ENCODE measurements at regions not wholly inside any gene's neighbourhood (a gene's known extent, or its start where the extent isn't known, plus 50 kb on each side); places are given as distances from the start of the nearest gene placed in this dataset.

DNA sequence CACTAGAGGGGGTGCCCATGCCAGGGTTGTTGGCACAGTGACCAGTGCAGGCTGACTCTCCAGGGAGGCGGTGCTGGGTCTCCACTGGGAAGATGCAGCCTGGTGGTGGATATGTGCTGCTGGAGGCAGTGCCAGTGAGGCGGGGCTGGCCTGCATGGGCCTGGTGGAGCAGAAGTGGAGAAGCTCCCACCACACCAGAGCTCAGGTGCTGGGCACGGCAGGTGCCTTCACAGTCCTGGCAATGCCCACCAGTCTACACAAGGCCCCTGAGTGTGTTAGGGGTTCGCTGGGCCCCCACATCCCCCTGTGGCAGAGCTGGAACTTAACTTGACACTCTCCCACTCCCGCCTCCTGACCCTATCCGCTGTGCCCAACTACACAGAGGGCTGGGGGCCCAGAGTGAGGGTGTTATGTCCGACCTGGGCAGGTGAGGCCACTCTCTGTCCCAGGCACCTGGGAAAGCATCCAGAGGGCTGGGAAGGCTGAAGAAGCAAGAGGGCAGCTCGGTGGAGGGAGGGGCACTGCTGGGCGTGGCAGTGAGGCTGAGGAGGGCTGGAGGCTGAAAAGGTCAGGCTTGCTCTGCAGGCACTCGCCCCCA lies 102.4 kb upstream of the B3GAT1 start:
- TF ChIP-seq, protein P1, sequence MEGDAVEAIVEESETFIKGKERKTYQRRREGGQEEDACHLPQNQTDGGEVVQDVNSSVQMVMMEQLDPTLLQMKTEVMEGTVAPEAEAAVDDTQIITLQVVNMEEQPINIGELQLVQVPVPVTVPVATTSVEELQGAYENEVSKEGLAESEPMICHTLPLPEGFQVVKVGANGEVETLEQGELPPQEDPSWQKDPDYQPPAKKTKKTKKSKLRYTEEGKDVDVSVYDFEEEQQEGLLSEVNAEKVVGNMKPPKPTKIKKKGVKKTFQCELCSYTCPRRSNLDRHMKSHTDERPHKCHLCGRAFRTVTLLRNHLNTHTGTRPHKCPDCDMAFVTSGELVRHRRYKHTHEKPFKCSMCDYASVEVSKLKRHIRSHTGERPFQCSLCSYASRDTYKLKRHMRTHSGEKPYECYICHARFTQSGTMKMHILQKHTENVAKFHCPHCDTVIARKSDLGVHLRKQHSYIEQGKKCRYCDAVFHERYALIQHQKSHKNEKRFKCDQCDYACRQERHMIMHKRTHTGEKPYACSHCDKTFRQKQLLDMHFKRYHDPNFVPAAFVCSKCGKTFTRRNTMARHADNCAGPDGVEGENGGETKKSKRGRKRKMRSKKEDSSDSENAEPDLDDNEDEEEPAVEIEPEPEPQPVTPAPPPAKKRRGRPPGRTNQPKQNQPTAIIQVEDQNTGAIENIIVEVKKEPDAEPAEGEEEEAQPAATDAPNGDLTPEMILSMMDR (IDR thresholded peaks at IDR 0.05), result no peak
- TF ChIP-seq POLR2A (IDR thresholded peaks at IDR 0.05), result no peak
